Gastrocnemius medialis (tissue), 4 donors: ENCODE measurements at regions not wholly inside any gene's neighbourhood (a gene's known extent, or its start where the extent isn't known, plus 50 kb on each side); places are given as distances from the start of the nearest gene placed in this dataset.

ENCODE experiments used
- POLR2A ChIP-seq, 2 donors: fragments of 450-650 bp; IDR thresholded peaks; one replicate each; pipeline ENCODE4 v1.6.1; 2017; ENCODE audit warnings: antibody characterized with exemption in 2 of 2, mild to moderate bottlenecking in 2 of 2, moderate library complexity in 2 of 2
- TF ChIP-seq, protein P1 (sequence below), 5 experiments: fragments of 450-650 bp in 3 of 5; fragments of 200-600 bp in 2 of 5; sonication (generic) in 2 of 5; IDR thresholded peaks in 4 of 5; conservative IDR thresholded peaks in 1 of 5; 1 replicate in 4 of 5; 2 replicates in 1 of 5; pipeline ENCODE4 v1.5.1; 2016 to 2019; ENCODE audit warnings: antibody characterized with exemption in 5 of 5, mild to moderate bottlenecking in 3 of 5, moderate library complexity in 3 of 5

GRCh38 chr4:105075045-105075444 is 71.6 kb upstream of the TET2 start:
- TF ChIP-seq, protein P1, sequence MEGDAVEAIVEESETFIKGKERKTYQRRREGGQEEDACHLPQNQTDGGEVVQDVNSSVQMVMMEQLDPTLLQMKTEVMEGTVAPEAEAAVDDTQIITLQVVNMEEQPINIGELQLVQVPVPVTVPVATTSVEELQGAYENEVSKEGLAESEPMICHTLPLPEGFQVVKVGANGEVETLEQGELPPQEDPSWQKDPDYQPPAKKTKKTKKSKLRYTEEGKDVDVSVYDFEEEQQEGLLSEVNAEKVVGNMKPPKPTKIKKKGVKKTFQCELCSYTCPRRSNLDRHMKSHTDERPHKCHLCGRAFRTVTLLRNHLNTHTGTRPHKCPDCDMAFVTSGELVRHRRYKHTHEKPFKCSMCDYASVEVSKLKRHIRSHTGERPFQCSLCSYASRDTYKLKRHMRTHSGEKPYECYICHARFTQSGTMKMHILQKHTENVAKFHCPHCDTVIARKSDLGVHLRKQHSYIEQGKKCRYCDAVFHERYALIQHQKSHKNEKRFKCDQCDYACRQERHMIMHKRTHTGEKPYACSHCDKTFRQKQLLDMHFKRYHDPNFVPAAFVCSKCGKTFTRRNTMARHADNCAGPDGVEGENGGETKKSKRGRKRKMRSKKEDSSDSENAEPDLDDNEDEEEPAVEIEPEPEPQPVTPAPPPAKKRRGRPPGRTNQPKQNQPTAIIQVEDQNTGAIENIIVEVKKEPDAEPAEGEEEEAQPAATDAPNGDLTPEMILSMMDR (IDR thresholded peaks at IDR 0.05 in 4 of 5, conservative IDR thresholded peaks at IDR 0.05 in 1 of 5) = no peak
- no peak for TF ChIP-seq POLR2A (IDR thresholded peaks at IDR 0.05)
